ENCODE measurements at regions not wholly inside any gene's neighbourhood (a gene's known extent, or its start where the extent isn't known, plus 50 kb on each side); places are given as distances from the start of the nearest gene placed in this dataset.

DNA sequence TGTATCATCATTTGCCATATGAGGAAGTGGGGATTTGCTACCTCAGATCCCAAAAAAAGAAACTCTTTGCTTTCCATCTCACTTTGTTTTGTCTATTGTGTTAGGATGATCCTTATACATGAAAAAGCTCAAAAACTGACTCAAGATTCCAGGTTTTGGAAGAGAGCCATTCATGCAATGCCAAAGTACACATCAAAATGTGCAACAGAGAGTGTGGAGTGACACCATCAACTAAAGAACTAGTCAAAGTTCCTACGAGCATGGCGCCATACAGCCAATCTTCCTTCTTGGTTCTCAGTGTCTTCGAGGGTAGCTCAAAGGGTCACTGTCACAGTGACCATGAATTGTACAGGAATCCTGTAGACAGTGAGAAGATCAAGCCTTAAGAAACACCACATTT, 255.8 kb upstream of the SASH1 start:
- no peak for DNase-seq (ENCODE audit: low spot score)

DNA sequence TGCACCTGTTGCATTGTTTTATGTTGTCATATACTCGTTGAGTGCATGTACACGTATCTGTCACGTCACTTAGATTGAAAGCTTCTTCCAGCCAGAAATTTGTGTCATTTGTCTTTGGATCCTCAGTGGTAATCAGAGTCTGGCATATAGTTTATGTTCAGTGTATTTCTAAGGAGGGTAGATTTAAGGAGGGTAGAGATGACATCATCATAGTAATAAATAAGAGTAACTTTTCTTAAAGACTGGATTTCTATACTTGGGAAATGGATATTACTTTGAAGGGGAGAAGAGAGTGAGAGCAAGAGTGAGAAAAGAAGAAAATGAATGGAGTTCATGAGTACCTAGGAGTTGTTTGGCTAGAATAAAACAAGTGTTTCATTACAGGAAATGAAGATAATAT, 255.0 kb upstream of the SASH1 start:
- DNase-seq (ENCODE audit: low spot score): no peak

GRCh38 chr6:148090326-148090725, 252.3 kb upstream of the SASH1 start:
- no peak for DNase-seq (ENCODE audit: low spot score)

- no peak for DNase-seq (ENCODE audit: low spot score)
Measured at GRCh38 chr6:148091394-148091793, 251.2 kb upstream of the SASH1 start.

DNA sequence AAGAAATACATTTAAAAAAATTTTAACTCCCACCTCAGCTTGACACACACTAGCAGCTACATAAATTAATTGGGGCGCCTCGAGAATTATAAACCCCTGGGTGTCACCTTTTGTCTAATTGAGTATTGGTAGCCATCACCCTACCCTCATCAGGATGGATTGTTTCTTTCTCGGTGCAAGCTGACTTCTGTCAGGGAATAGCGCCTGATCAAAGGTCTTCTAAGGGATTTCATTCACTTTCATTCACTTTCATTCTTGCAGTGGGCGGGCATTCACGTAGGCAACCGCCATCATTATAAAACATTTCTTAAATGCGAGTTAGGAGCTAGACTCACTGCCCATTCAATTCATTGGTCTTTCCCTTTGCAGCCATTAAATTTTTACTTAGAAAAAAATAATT, 239.2 kb upstream of the SASH1 start:
- no peak for DNase-seq (ENCODE audit: low spot score)

DNA sequence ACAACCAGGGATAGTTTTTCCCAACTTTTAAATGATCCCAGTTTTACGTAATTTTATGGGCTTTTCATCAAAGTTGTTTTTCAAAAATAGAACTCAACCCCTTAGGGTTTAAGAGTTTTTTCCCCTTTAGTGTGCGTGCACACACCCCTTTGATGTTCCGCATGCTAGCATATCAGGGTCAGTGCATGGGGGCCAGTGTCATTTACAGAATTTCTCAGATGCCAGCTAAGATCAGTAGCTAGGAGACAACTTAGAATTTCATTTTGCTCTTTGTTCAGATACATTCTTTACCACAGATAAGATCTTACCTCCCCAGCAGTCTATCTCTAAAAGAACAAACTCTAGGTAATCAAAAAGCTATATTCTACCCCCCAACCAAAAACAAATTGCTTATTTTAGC, 238.5 kb upstream of the SASH1 start:
- no peak for DNase-seq (ENCODE audit: low spot score)

- no peak for DNase-seq (ENCODE audit: low spot score)
Measured at GRCh38 chr6:148105695-148106094, 236.9 kb upstream of the SASH1 start.

DNA sequence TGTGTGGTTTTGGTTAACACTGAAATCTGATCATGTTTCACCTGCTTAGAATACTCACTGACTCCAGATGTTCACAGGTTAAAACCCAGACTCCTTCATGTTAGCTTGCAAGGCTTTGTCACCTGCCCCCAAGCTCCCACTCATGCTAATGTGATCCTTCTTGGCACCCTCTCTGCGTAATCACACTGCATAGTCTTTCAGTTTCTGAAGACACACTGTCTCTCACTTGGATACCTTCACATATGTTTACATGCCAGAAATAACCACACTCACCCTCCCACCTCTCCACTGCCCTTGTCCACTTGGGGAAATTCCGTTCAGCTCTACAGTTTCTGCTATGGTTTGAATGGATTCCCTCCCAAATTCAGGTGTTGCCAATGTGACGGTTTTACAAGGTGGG, 234.7 kb upstream of the SASH1 start:
- DNase-seq (ENCODE audit: low spot score): no peak

DNA sequence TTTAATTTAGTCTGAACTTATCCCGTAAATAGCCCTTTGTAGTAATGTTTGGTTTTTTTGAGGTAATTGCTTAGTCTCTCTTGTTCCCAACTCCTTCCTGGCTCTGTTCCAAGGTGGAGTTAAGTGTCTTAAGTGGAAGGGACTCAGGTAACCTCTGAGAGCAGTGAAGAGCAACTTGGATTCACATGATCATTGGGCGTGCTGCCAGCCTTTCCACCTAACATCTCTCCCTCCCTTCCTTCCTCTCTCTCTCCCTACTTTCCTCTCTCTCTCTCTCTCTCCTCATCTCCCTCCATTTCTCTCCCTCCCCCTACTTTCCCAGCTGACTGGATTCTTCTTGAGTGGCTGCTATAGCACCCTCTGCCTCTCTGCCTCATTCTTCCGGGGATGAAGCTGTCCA, 232.9 kb upstream of the SASH1 start:
- DNase-seq (ENCODE audit: low spot score): no peak

DNA sequence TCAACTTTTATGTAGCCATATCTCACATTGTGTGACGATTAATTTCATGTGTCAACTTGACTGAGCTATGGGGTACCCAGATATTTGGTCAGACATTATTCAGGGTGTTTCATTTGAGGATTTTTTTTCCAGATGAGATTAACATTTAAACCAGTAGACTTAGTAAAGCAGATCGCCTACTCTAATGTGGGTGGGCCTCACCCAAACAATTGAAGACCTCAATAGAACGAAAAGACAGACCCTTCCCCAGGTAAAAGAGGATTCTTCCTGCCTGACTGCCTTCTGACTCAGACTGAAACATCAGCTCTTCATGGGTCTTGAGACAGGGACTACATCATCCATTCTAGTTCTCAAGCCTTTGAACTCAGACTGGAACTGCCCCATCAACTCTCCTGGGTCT, 231.7 kb upstream of the SASH1 start:
- no peak for DNase-seq (ENCODE audit: low spot score)

DNA sequence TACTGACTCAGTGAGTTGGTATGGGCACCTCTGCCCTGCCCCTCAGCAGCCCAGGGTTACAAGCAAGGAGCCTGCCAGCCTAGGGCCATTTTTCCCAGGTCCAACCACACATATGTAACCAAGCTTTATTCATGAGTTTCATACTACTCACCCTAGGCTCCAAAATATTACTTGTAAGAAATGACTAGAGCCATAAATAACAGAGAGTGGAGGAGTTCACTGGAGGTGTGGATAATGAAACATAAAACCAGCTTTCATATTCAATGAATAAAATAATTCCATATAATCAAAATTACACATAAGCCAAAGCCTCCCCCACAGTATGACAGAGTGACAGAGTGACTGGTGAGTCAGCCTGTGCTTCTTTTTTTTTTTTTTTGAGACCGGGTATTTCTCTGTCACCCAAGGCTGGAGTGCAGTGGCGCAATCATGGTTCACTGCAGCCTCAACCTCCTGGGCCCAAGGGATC, 229.8 kb upstream of the SASH1 start:
- DNase-seq (ENCODE audit: low spot score): no peak

GRCh38 chr6:148116001-148116400, 226.6 kb upstream of the SASH1 start:
- DNase-seq (ENCODE audit: low spot score): no peak

GRCh38 chr6:148118244-148118643, 224.4 kb upstream of the SASH1 start:
- no peak for DNase-seq (ENCODE audit: low spot score)

DNA sequence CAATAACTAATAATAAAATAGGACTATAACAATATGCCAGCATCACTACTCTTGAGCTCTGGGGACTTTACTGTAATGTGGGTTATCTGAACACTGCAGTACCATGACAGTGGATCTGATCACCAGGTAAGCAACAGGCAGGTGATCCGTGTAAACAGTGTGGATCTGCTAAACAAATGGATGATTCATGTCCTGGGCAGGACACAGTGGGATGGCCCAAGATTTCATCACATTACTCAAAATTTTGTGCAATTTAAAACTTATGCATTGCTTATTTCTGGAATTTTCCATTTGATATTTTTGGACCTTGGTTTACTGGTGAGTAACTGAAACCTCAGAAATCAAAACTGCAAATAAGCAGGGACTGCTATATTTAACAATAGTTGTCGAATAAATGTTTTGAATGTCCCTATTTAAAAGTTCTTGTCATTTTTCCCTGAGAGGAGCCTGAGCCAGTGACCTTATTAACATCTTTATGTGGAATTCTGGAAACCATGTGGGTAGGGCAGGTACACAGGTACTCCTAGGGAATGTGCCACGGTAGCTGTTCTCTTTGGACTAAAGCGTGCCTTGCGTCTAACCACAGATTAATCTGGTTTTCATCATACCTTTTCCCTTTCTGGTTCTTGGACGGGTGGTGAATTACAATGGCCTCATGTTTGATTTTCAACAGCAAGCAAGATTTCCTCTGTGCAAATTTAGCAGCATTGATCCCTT, 214.5 kb upstream of the SASH1 start:
- DNase-seq (ENCODE audit: low spot score): no peak

DNA sequence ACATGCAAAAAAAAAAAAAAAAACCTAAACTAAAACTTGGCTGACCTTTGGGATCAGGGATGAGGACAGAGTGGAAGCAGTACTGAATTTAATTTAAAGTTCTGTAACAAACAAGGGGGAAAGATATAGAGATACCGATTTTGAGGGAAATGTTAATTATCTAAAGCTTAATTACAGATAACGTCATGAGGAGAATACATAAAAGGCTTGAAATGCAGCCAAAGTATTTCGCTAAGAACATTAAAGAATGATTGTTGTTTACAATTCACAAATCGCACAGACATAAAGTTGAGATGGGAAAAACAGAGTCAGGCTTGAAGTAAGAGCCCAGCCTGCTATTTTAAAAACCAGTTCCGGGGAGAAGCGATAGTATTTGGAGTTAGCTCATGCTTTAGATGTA, 208.0 kb upstream of the SASH1 start:
- DNase-seq (ENCODE audit: low spot score): no peak

DNA sequence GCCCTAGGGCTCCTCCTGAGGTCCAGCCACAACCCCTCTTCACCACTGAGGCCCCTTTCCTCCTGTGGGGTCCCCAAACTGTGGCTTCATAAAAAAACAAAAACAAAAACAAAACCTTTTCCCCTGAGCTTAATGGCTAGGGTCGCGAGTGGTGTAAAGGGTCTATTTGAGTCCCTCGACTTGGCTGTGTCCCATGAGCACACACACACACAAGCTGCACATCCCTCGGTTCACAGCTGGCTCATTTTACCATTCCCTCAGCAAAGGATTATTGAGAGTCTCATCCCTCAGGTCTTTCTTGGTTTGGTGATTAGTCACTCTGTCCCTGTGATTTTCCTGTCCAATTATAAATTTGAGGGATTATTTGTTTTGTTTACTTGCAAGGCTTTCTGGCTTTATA, 206.1 kb upstream of the SASH1 start:
- DNase-seq (ENCODE audit: low spot score): no peak

- no peak for DNase-seq (ENCODE audit: low spot score)
Measured at GRCh38 chr6:148137652-148138051, 205.0 kb upstream of the SASH1 start.

DNA sequence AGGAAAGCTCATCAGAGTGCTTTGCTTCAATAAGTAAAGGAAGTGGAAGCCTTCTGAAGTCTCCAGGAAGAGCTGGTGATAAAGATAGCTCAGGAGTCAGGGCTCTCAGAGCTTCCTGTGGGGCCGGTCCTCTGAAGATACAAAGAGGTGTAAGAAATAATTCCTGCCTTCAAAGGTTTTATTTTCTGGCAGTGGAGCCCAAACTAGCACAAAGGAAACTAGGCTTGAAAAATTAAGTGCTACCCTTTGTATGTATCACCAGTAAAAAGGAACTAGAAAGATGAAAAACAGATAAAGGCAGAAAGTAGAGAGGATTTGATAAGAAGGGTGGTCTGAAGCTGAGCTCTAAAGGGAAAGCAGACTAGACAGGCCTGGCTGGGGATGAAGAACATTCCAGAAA, 204.1 kb upstream of the SASH1 start:
- DNase-seq (ENCODE audit: low spot score): no peak

GRCh38 chr6:148140772-148141557, 201.7 kb upstream of the SASH1 start:
- DNase-seq (ENCODE audit: low spot score): no peak

- DNase-seq (ENCODE audit: low spot score): no peak
Measured at GRCh38 chr6:148142821-148143220, 199.8 kb upstream of the SASH1 start.

GRCh38 chr6:148143771-148144170, 198.9 kb upstream of the SASH1 start:
- DNase-seq (ENCODE audit: low spot score): no peak

- peak; percentile 48 for DNase-seq (ENCODE audit: low spot score)
Measured at GRCh38 chr6:148144917-148145521, 197.6 kb upstream of the SASH1 start.
